Lung (tissue), 11 donors: ENCODE measurements at regions not wholly inside any gene's neighbourhood (a gene's known extent, or its start where the extent isn't known, plus 50 kb on each side); places are given as distances from the start of the nearest gene placed in this dataset.

ENCODE experiments used
- ATAC-seq: fragments of 200-7000 bp; cut with Tn5 transposase; one replicate; pipeline ENCODE4 v1.9.1; 2020; ENCODE audit warnings: moderate number of reproducible peaks; ENCODE audit not compliant: insufficient read depth, low FRiP score
- DNase-seq, 3 donors: peaks; one replicate each; pipeline ENCODE4 v3.0.0-alpha.2; 2013 to 2017
- H3K27ac ChIP-seq, 2 donors: one replicate each; pipeline ENCODE4 v1.5.1; 2013; ENCODE audit warnings: mild to moderate bottlenecking in 2 of 2, moderate library complexity in 2 of 2, control low read depth in 1 of 2, inconsistent platforms in 1 of 2, low read depth in 1 of 2, low read length in 1 of 2
- H3K27me3 ChIP-seq, 3 donors: one replicate each; pipeline ENCODE4 v1.5.1; 2013; ENCODE audit warnings: low read length in 2 of 3; ENCODE audit not compliant: control insufficient read depth in 3 of 3, insufficient read depth in 3 of 3
- H3K36me3 ChIP-seq, 4 donors: one replicate each; pipeline ENCODE4 v1.5.1; 2013; ENCODE audit warnings: low read length in 4 of 4, mild to moderate bottlenecking in 1 of 4, moderate library complexity in 1 of 4; ENCODE audit not compliant: control insufficient read depth in 4 of 4, insufficient read depth in 4 of 4
- H3K4me1 ChIP-seq, 5 donors: one replicate each; pipeline ENCODE4 v1.5.1; 2013; ENCODE audit warnings: low read length in 5 of 5, mild to moderate bottlenecking in 2 of 5, moderate library complexity in 1 of 5; ENCODE audit not compliant: control insufficient read depth in 5 of 5, insufficient read depth in 5 of 5
- H3K4me3 ChIP-seq: one replicate; pipeline ENCODE4 v1.5.1; 2013; ENCODE audit warnings: mild to moderate bottlenecking, control low read depth, moderate library complexity
- H3K9ac ChIP-seq, 2 donors: one replicate each; pipeline ENCODE4 v1.5.1; 2013; ENCODE audit warnings: low read length in 2 of 2, control low read depth in 1 of 2; ENCODE audit not compliant: insufficient read depth in 1 of 2
- H3K9me3 ChIP-seq, 4 donors: one replicate each; pipeline ENCODE4 v1.5.1; 2013; ENCODE audit warnings: low read length in 3 of 4, mild to moderate bottlenecking in 1 of 4, moderate library complexity in 1 of 4; ENCODE audit not compliant: control insufficient read depth in 4 of 4, insufficient read depth in 3 of 4
- WGBS, 2 donors: extraction: QIAGEN DNeasy Blood & Tissue Kit; methylation state at CpG; one replicate each; pipeline ENCODE4 v1.1.7; 2013; 5-methylcytosine and 5-hydroxymethylcytosine counted together
- TF ChIP-seq, protein P1 (sequence below): IDR thresholded peaks from 2 replicates; pipeline ENCODE4 v1.5.1; 2012; ENCODE audit warnings: mild to moderate bottlenecking; ENCODE audit errors: control extremely low read depth, extremely low read depth
- donor health status: control.
- donor health status: control.
- donor health status: Bipolar disorder and iron deficiency.
- donor health status: healthy.
- donor health status: DM: yes; HTN: yes; CAD: no.

DNA sequence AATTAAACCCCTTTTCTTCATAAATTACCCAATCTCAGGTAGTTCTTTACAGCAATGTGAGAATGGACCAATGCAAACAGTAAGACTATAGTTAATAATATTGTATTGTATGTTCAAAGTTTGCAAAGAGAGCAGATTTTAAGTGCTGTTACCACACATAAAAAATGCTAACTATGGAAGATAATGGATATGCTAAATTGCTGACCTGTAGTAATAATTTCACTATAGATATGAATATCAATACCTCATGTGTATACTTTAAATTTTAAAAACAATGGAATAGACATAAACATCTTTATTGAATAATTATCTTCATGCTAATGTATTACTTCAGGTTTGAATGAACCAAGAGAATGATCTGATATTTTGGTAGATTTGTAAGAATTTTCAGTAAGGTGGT is 552.4 kb upstream of the CHRM3 start:
- Histone ChIP-seq H3K27ac (no peak overlapping the region), H3K4me3 (no peak overlapping the region), H3K27me3 (no peaks in the 10 kb centered on the region), H3K9ac (no peak overlapping the region), H3K4me1 (no peaks in the 10 kb centered on the region), H3K9me3 (peaks cover 0 to 16% (median 8%) of the 10 kb centered on the region in 4 donors), H3K36me3 (no peaks in the 10 kb centered on the region)
- DNase-seq, result no peak
- TF ChIP-seq, protein P1, sequence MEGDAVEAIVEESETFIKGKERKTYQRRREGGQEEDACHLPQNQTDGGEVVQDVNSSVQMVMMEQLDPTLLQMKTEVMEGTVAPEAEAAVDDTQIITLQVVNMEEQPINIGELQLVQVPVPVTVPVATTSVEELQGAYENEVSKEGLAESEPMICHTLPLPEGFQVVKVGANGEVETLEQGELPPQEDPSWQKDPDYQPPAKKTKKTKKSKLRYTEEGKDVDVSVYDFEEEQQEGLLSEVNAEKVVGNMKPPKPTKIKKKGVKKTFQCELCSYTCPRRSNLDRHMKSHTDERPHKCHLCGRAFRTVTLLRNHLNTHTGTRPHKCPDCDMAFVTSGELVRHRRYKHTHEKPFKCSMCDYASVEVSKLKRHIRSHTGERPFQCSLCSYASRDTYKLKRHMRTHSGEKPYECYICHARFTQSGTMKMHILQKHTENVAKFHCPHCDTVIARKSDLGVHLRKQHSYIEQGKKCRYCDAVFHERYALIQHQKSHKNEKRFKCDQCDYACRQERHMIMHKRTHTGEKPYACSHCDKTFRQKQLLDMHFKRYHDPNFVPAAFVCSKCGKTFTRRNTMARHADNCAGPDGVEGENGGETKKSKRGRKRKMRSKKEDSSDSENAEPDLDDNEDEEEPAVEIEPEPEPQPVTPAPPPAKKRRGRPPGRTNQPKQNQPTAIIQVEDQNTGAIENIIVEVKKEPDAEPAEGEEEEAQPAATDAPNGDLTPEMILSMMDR, result no peak
- ATAC-seq, result no peak

DNA sequence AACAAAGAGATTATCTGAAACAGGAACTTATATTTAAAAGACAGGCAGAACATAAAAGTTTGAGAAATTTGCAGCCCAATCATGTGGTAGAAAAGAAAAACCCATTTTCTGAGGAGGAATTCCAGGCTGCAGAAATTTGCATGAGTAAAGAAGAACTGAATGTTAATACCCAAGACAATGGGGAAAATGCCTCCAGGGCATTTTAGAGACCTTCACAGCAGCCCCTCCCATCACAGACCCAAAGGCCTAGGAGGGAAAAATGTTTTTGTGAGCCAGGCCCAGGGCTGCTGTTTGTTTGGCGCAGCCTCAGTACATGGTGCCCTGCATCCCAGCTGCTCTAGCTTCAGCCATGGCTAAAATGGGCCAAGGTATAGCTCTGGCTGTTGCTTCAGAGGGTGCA is 554.3 kb upstream of the CHRM3 start:
- WGBS, 2 donors, result 83 to 96% methylated on average over 1 of the region's 1 CpG
- no peak for ATAC-seq
- no peak for DNase-seq

DNA sequence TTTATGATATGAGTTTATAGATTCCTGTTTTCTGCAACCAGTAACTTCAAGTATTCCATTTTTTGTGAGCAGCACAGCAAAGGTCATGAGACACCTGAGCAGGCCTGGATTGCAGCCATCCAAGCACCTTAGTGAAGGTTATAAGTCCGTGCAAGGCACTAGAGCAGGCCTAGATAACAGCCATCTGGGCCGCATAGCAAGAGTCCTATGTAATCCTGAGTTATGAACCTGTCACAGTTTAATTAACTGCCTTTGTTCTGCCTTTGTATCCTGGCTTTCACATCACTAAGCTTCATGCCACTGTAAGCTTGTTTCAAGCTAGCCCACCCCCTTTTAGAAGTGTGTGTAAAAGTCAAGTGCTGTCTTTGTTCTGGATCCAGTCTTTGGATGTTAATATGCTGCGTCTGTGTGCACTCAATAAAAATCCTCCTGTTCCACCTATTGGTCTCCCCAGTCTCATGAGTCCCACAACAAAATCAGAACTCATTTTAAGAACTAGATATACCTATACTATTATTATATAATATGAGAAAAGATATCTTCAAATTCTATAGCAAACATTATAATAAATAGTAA is 556.2 kb upstream of the CHRM3 start:
- no peak overlapping the region for H3K27ac ChIP-seq
- WGBS, 2 donors, result 78 to 85% methylated on average over 3 of the region's 3 CpGs

More for the DNA sequence above, 554.3 kb upstream of the CHRM3 start:
- no peaks in the 10 kb centered on the region for H3K4me1 ChIP-seq
- H3K36me3 ChIP-seq, result no peaks in the 10 kb centered on the region
- no peak overlapping the region for H3K9ac ChIP-seq
- TF ChIP-seq, protein P1, result no peak
- no peak overlapping the region for H3K27ac ChIP-seq
- H3K27me3 ChIP-seq, result no peaks in the 10 kb centered on the region
- peaks cover 0 to 16% (median 8%) of the 10 kb centered on the region in 4 donors for H3K9me3 ChIP-seq
- no peak overlapping the region for H3K4me3 ChIP-seq

More for the DNA sequence above, 556.2 kb upstream of the CHRM3 start:
- no peaks in the 10 kb centered on the region for H3K27me3 ChIP-seq
- TF ChIP-seq, protein P1, result no peak
- H3K4me1 ChIP-seq, result no peaks in the 10 kb centered on the region
- no peak overlapping the region for H3K4me3 ChIP-seq
- no peaks in the 10 kb centered on the region for H3K36me3 ChIP-seq
- peaks cover 0 to 16% (median 8%) of the 10 kb centered on the region in 4 donors for H3K9me3 ChIP-seq
- DNase-seq (no peak), ATAC-seq (no peak)
- no peak overlapping the region for H3K9ac ChIP-seq
